TTC549 (cell line): ENCODE measurements at regions not wholly inside any gene's neighbourhood (a gene's known extent, or its start where the extent isn't known, plus 50 kb on each side); places are given as distances from the start of the nearest gene placed in this dataset.

ENCODE experiments used
- FAIRE-seq: peaks from 2 replicates; lab custom pipeline; 2012; peaks lifted over from hg19 to GRCh38; lab: Jason Lieb, UNC

GRCh38 chr11:28879869-28880268 lies 771.7 kb downstream of the METTL15 start:
- no peak for FAIRE-seq

- no peak for FAIRE-seq
These were observed 769.8 kb downstream of the METTL15 start for GRCh38 chr11:28878025-28878424.

DNA sequence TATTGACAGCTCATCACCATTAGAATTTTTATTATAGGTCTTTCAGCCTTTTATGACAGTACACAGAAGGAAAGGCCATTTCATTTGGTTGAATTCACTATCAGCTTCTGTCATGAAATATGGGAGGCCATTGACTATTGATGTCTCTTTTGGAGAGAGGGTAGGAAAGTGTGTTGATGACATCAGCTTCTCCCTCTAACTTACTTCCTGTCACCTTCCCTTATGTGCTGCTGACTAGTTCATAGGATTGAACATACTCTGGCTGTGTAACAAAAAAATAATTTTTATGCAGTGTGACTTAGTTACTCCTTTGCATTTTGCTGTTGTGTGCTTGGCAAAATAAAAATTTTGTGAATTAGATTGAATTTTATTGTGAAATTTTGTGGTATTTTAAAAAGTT lies 769.2 kb downstream of the METTL15 start:
- no peak for FAIRE-seq

DNA sequence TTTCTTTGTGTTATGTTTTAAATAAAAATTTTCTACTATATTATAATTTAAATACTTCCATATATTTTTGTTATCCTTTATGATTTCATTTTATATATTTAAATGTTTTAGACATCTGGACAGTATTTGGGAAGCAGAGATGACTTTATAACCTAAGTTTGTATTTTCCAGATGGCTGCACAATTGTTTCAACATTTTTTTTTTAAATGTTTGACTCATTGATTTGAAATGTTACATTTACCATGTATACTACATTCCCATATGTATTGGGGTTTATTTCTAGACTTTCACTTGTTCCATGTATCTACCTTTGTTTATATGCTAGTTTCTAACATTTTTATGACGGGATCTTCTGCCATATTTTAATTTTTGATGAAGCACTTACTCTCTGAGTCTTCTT lies 766.5 kb downstream of the METTL15 start:
- no peak for FAIRE-seq

GRCh38 chr11:28871090-28871489 lies 762.9 kb downstream of the METTL15 start:
- no peak for FAIRE-seq

GRCh38 chr11:28863422-28863821 lies 755.2 kb downstream of the METTL15 start:
- FAIRE-seq, result no peak

DNA sequence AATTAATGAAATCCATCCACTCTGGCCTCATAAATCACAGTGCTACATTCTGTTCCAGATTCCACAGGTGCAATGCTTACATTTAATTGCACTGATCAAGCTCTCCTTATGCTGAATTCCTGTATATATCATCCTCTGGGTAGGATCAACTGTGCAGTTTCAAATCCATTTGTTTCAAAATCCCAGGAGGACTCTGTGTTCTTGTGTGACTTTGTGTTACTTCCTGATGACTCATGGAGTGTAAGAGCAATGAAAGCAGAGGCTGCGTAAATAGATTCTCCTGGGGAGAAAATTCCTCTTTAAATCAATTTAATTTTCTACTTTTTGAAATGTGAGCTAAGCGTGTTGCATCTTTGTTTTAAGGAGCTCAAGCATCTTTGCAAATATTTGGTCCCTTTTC lies 752.7 kb downstream of the METTL15 start:
- no peak for FAIRE-seq

DNA sequence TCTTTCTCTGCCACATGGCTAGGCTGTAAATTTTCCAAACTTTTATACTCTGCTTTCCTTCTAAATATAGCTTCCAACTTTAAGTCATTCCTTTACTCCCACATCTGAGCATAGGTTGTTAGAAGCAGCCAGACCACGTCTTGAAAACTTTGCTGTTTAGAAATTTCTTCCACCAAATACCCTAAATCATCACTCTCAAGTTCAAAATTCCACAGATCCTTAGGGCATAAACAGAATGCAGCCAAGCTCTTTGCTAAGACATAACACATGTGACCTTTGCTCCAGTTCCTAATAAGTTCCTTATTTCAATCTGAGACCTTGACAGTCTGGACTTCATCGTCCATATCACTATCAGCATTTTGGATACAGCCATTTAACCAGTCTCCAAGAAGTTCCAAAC lies 749.9 kb downstream of the METTL15 start:
- no peak for FAIRE-seq

- no peak for FAIRE-seq
These were observed 740.9 kb downstream of the METTL15 start for GRCh38 chr11:28849053-28849452.

GRCh38 chr11:28842716-28843115 lies 734.5 kb downstream of the METTL15 start:
- FAIRE-seq, result no peak

DNA sequence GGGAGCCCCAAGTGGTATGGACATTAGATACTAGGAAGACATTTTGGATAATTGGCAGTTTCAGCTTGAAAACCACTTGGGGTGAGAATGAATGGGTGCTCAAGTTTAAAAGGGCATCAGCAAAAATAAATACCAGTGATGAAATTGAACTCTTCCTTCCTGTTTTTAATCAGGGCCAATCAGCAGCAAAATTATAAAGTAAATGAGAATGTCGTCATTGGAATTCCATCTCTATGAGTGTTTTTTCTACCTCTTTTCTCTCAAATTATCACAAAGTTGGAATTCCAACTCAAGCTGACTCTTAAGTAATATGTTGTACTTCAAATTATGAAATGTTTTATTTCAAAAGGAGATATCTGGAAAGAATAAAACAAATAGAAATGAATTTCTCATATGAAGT lies 730.6 kb downstream of the METTL15 start:
- FAIRE-seq, result no peak

- FAIRE-seq, result no peak
These were observed 729.4 kb downstream of the METTL15 start for GRCh38 chr11:28837599-28837998.

- FAIRE-seq, result no peak
These were observed 728.3 kb downstream of the METTL15 start for GRCh38 chr11:28836285-28837081.

- FAIRE-seq, result no peak
These were observed 727.6 kb downstream of the METTL15 start for GRCh38 chr11:28835790-28836189.

DNA sequence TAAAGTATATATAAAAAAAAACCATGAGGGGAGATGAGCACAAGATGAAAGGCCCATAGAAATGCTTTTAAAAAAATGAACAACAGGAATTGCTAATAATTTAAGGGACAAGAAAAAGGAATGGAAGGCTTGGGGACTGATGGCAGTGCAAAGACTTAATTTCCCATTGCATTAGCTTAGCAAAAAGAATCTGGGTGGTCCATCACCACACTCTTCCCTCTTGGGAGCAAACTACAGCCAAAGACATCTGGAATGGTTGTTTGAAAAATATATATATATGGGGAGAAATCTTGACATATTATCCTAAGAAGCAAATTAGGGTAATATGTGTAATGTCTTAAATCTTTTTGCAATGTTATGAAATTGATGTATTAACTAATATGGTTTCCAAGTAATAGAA lies 727.1 kb downstream of the METTL15 start:
- no peak for FAIRE-seq

DNA sequence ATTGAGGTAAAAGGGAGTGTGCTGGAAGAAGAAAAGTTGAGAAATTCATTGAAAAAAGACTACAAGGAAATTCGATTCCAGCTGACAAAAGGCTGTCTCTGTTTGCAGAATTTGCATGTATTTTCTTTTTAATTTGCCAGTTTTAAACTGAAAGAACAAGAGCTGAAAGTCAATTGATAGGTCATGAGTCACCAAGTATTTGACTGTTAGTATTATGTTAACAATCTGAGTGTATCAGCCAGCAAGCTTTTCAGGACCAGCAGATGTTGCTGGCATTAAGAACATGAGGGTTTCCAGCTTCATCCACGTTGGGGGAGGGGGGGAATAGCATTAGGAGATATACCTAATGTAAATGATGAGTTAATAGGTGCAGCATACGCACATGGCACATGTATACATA lies 726.7 kb downstream of the METTL15 start:
- FAIRE-seq, result no peak

- FAIRE-seq, result no peak
These were observed 725.5 kb downstream of the METTL15 start for GRCh38 chr11:28833670-28834069.

DNA sequence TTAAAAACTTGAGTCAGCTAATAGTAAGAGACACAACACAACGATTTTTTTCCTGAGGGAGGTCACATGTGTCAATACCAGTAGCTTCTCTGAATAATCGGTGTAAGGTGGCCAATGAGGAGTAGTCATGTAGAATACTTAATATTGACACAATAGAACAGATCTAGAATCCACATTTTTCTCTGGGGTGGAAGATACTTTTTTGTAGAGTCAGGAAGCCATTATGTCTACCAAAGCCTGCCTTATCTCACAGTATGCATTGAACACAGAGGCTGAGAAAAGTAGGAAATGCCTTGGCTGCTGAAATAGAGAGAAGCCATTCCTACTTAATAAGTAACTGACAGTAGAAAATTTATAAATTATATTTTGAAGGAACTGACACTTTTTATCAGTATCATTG lies 725.0 kb downstream of the METTL15 start:
- FAIRE-seq, result no peak

- FAIRE-seq, result no peak
These were observed 718.6 kb downstream of the METTL15 start for GRCh38 chr11:28826807-28827206.

DNA sequence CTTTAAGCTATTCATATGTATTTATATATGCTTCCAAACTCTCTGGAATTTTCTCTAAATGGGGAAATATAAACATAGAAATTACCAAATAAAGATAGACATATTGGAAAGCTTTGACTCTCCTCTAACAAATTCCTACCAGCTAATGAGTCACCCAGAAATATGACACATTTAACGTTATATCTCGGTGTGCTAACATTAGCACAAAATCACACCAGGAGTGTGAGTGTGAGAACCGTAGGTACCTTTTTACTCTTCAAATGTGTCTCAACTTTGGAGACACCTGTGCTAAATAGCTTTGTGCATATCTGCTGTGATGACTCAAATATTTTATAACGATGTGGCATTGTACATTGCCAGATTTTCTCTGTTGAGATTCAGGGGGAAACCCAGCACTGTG lies 714.4 kb downstream of the METTL15 start:
- no peak for FAIRE-seq

- FAIRE-seq, result no peak
These were observed 712.3 kb downstream of the METTL15 start for GRCh38 chr11:28820296-28820989.

DNA sequence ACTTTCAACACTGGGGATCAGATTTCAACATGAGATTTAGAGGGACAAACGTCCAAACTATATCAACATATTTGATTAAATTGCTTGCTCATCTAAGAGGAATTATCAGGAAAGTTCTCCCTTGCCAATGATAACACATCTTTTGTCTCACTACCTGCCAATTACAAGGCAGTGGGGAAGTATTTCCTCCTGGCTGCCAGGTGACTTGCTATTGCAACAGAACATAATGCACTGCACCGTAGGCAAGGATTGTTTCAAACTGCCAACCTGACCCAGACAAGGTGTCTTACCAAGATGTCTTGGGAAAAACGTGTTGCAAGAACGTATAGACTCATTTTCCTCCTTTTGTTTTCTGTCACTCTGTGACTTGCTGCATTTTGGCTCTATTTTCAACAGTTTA lies 711.6 kb downstream of the METTL15 start:
- FAIRE-seq, result no peak

DNA sequence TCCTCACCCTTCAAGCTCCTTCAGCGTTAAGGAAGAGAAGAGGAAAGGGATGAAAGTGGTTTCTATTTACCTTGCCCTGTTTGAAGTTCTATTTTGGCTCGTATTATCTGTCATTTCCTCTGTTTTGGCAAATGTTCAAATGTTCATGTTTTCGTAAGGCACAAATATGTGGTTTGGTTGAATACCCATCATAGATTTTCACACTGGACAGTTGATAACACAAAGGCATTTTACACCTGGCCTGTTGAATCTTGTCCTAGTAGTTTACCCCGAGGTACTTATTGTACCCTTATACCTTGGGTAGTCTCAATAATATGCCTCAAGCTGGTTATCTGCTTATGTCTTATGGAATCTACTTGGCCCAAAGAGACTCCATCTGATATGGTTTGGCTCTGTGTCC lies 706.9 kb downstream of the METTL15 start:
- no peak for FAIRE-seq

- no peak for FAIRE-seq
These were observed 700.6 kb downstream of the METTL15 start for GRCh38 chr11:28808771-28809170.
